DND-41 (cell line): ENCODE measurements at regions not wholly inside any gene's neighbourhood (a gene's known extent, or its start where the extent isn't known, plus 50 kb on each side); places are given as distances from the start of the nearest gene placed in this dataset.
"Not testable (repeated sequence)": the region's sequence is repeated elsewhere in the genome, so short reads cannot be mapped to it uniquely, and the experiment has no call there.

ENCODE experiments used
- ATAC-seq: fragments of 200-7000 bp; cut with Tn5 transposase; 3 replicates; pipeline ENCODE4 v1.9.1; 2021; ENCODE audit warnings: low read depth; ENCODE audit not compliant: insufficient read depth
- DNase-seq: peaks from one replicate; pipeline ENCODE4 v3.0.0-alpha.2; 2020
- H2AFZ ChIP-seq: 2 replicates; pipeline ENCODE4 v1.6.0; 2012; ENCODE audit warnings: low read depth, low read length
- H3K27ac ChIP-seq: 2 replicates; pipeline ENCODE4 v1.5.1; 2012; ENCODE audit warnings: low read length, inconsistent platforms
- H3K27me3 ChIP-seq: fragments of 200-600 bp; sonication (generic); 2 replicates; pipeline ENCODE4 v1.6.0; 2012; ENCODE audit warnings: low read length, mild to moderate bottlenecking, inconsistent platforms; ENCODE audit not compliant: insufficient read depth, poor library complexity
- H3K36me3 ChIP-seq: 2 replicates; pipeline ENCODE4 v1.5.1; 2012; ENCODE audit warnings: low read length, inconsistent platforms; ENCODE audit not compliant: insufficient read depth
- H3K4me1 ChIP-seq: 2 replicates; pipeline ENCODE4 v1.5.1; 2012; ENCODE audit warnings: mild to moderate bottlenecking, low read length; ENCODE audit not compliant: insufficient read depth
- H3K4me2 ChIP-seq: 2 replicates; pipeline ENCODE4 v1.6.0; 2012; ENCODE audit warnings: mild to moderate bottlenecking, moderate library complexity, low read length, inconsistent platforms; ENCODE audit not compliant: insufficient read depth
- H3K4me3 ChIP-seq, 2 experiments: fragments of 200-600 bp in 1 of 2; shearing (Covaris generic) in 1 of 2; 2 replicates each; pipeline ENCODE4 v1.5.1; 2012 to 2016; ENCODE audit warnings: inconsistent platforms in 2 of 2, low read length in 2 of 2, mild to moderate bottlenecking in 2 of 2, low read depth in 1 of 2, moderate library complexity in 1 of 2
- H3K79me2 ChIP-seq: 2 replicates; pipeline ENCODE4 v1.6.0; 2012; ENCODE audit warnings: low read length, inconsistent platforms; ENCODE audit not compliant: insufficient read depth
- H3K9ac ChIP-seq: 2 replicates; pipeline ENCODE4 v1.6.0; 2012; ENCODE audit warnings: low read depth, mild to moderate bottlenecking, inconsistent platforms, low read length, moderate library complexity
- H3K9me3 ChIP-seq: 2 replicates; pipeline ENCODE4 v1.5.1; 2012; ENCODE audit warnings: low read length, moderate library complexity, mild to moderate bottlenecking, inconsistent platforms; ENCODE audit not compliant: insufficient read depth, severe bottlenecking
- H4K20me1 ChIP-seq: 2 replicates; pipeline ENCODE4 v1.6.0; 2012; ENCODE audit warnings: low read length; ENCODE audit not compliant: insufficient read depth
- EZH2 ChIP-seq: IDR thresholded peaks from 3 replicates; pipeline ENCODE4 v1.6.1; 2012; ENCODE audit warnings: borderline replicate concordance, low read depth, mild to moderate bottlenecking, moderate library complexity, low read length, inconsistent platforms; ENCODE audit not compliant: severe bottlenecking
- TF ChIP-seq, protein P1 (sequence below): IDR thresholded peaks from 2 replicates; pipeline ENCODE4 v1.5.1; 2012; ENCODE audit warnings: borderline replicate concordance, low read length, moderate library complexity, mild to moderate bottlenecking; ENCODE audit not compliant: poor library complexity, severe bottlenecking; ENCODE audit errors: extremely low read depth

DNA sequence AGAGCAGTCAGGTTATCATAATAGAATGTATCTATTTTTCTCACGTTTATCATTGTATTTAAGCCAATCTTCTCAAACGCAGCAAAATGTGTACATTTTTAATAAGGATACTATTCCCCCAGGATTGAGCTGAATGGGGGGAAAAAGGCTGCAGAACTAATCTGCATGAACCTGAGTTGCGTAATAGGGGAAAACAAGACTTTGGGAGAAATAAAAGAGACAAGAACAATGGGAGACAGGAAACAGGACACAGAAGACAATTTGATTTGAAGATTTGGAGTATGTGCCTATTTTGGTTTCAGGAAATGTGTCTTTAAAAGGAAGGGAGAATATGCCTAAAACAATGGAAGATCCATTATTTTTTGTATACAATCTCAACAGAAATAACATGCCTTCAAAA, 844.5 kb downstream of the DIAPH3 start:
- ATAC-seq (no peak), DNase-seq (no peak)
- no peak for TF ChIP-seq EZH2
- TF ChIP-seq, protein P1, sequence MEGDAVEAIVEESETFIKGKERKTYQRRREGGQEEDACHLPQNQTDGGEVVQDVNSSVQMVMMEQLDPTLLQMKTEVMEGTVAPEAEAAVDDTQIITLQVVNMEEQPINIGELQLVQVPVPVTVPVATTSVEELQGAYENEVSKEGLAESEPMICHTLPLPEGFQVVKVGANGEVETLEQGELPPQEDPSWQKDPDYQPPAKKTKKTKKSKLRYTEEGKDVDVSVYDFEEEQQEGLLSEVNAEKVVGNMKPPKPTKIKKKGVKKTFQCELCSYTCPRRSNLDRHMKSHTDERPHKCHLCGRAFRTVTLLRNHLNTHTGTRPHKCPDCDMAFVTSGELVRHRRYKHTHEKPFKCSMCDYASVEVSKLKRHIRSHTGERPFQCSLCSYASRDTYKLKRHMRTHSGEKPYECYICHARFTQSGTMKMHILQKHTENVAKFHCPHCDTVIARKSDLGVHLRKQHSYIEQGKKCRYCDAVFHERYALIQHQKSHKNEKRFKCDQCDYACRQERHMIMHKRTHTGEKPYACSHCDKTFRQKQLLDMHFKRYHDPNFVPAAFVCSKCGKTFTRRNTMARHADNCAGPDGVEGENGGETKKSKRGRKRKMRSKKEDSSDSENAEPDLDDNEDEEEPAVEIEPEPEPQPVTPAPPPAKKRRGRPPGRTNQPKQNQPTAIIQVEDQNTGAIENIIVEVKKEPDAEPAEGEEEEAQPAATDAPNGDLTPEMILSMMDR, result no peak
- H2AFZ ChIP-seq, result no peak overlapping the region
- H3K4me1 ChIP-seq, result no peaks in the 10 kb centered on the region
- H3K9me3 ChIP-seq, result no peaks in the 10 kb centered on the region
- H4K20me1 ChIP-seq, result no peaks in the 10 kb centered on the region
- no peak overlapping the region for H3K4me2 ChIP-seq
- H3K79me2 ChIP-seq, result no peaks in the 10 kb centered on the region
- H3K36me3 ChIP-seq, result no peaks in the 10 kb centered on the region
- no peak overlapping the region for H3K27ac ChIP-seq
- no peak overlapping the region for H3K4me3 ChIP-seq
- H3K27me3 ChIP-seq, result no peaks in the 10 kb centered on the region
- H3K9ac ChIP-seq, result no peak overlapping the region

- H3K9me3 ChIP-seq, result no peaks in the 10 kb centered on the region
Observed at GRCh38 chr13:59320021-59320420, 843.7 kb downstream of the DIAPH3 start.

GRCh38 chr13:59324401-59324800, 839.3 kb downstream of the DIAPH3 start:
- H2AFZ ChIP-seq, H3K9me3 ChIP-seq, H3K36me3 ChIP-seq, H3K4me3 ChIP-seq, H3K27me3 ChIP-seq, H3K9ac ChIP-seq, H4K20me1 ChIP-seq, H3K27ac ChIP-seq, ATAC-seq, DNase-seq, H3K4me2 ChIP-seq, H3K79me2 ChIP-seq, H3K4me1 ChIP-seq: not testable (repeated sequence)

More at GRCh38 chr13:59320021-59320420, 843.7 kb downstream of the DIAPH3 start:
- TF ChIP-seq EZH2, result no peak
- TF ChIP-seq, protein P1, result no peak
- Histone ChIP-seq H3K27ac (no peak overlapping the region), H3K4me3 (no peak overlapping the region), H3K79me2 (no peaks in the 10 kb centered on the region), H4K20me1 (no peaks in the 10 kb centered on the region), H2AFZ (no peak overlapping the region), H3K36me3 (no peaks in the 10 kb centered on the region), H3K4me2 (no peak overlapping the region), H3K4me1 (no peaks in the 10 kb centered on the region), H3K27me3 (no peaks in the 10 kb centered on the region), H3K9ac (no peak overlapping the region)
- ATAC-seq, result no peak
- DNase-seq, result no peak

DNA sequence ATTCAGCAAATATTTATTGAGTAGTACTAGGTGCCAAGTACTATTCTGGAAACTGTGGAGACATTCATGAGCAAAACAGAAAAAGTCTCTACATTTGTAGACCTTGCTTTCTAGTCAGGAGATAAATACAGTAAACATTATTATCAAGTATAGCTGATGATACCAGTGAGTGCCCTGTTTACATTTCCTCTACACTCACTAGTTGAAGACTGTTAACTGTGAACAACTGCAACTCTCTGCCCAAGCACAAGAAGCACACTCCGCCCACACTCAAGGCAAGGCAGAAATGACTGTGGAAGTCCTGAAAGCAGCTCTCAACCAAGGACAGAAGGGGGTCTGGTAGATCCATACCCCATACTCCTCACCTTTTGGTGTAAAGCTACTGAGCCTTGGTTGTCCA, 837.0 kb downstream of the DIAPH3 start:
- no peaks in the 10 kb centered on the region for H4K20me1 ChIP-seq
- H3K4me1 ChIP-seq, result no peaks in the 10 kb centered on the region
- ATAC-seq (no peak), DNase-seq (no peak)
- no peaks in the 10 kb centered on the region for H3K79me2 ChIP-seq
- no peaks in the 10 kb centered on the region for H3K9me3 ChIP-seq
- H3K36me3 ChIP-seq, result no peaks in the 10 kb centered on the region
- H3K27me3 ChIP-seq, result no peaks in the 10 kb centered on the region
- no peak overlapping the region for H3K4me2 ChIP-seq
- TF ChIP-seq EZH2, result no peak
- TF ChIP-seq, protein P1, result no peak
- H2AFZ ChIP-seq, result no peak overlapping the region
- H3K27ac ChIP-seq, result no peak overlapping the region
- H3K4me3 ChIP-seq, result no peak overlapping the region
- no peak overlapping the region for H3K9ac ChIP-seq
